Fibroblast of the aortic adventitia (primary cell): ENCODE measurements at regions not wholly inside any gene's neighbourhood (a gene's known extent, or its start where the extent isn't known, plus 50 kb on each side); places are given as distances from the start of the nearest gene placed in this dataset. TPM values are rescaled to one million over a fixed set of nuclear protein-coding genes. Genes with fewer than 3 reads are reported as not detected.

ENCODE experiments used
- DNase-seq: peaks from one replicate; pipeline ENCODE4 v3.0.0-alpha.2; 2010; ENCODE audit warnings: low read depth
- H3K4me3 ChIP-seq: 2 replicates; pipeline ENCODE4 v1.5.1; 2011; ENCODE audit warnings: low read depth, mild to moderate bottlenecking, control low read depth, low read length, moderate library complexity
- small RNA-seq: library from RNA; depleted of rRNA; stranded (forward); fragments of <200 nt; gene quantifications from one replicate; pipeline ENCODE3, GENCODE V24; 2012
- TF ChIP-seq, protein P1 (sequence below): IDR thresholded peaks from 2 replicates; pipeline ENCODE4 v1.5.1; 2011; ENCODE audit warnings: mild to moderate bottlenecking, low read length, control low read depth, inconsistent platforms; ENCODE audit not compliant: insufficient read depth

DNA sequence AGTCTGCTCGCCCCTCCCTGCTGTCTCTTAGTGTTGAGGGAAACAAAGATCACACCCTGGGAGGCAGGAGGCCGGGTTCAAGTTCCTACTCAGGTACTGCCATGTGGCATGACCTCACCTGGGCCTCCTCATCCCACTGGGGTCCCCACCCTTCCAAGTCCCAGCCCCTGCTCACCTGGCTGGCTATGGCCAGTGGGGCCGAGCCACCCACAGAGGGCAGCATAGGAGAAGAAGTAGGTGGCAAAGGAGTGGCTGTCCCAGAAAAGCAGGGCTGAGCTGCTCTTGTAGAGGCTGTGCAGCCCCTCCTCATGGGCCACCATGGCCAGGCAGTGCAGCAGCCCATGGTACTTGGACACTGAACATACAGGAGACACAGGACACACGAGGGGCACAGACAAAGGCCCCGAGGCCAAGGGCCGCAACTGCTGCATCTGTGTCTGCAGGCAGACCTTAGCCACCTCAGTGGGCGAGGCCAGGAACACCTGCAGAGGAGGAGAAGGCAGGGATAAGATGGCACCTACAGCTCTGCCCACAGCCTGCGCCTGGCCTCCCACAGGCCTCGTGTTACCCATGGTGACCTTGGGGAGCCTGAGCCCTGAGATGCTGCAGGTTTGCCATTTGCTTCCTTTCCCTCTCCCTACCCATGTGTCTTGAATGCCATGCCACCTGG lies 50.6 kb upstream of the MPEG1 start:
- H3K4me3 ChIP-seq = no peak overlapping the region
- DNase-seq = no peak
- TF ChIP-seq, protein P1, sequence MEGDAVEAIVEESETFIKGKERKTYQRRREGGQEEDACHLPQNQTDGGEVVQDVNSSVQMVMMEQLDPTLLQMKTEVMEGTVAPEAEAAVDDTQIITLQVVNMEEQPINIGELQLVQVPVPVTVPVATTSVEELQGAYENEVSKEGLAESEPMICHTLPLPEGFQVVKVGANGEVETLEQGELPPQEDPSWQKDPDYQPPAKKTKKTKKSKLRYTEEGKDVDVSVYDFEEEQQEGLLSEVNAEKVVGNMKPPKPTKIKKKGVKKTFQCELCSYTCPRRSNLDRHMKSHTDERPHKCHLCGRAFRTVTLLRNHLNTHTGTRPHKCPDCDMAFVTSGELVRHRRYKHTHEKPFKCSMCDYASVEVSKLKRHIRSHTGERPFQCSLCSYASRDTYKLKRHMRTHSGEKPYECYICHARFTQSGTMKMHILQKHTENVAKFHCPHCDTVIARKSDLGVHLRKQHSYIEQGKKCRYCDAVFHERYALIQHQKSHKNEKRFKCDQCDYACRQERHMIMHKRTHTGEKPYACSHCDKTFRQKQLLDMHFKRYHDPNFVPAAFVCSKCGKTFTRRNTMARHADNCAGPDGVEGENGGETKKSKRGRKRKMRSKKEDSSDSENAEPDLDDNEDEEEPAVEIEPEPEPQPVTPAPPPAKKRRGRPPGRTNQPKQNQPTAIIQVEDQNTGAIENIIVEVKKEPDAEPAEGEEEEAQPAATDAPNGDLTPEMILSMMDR = no peak

Small RNAs in the stretch of these regions (small RNA-seq; reads per million reads assigned to genes)
- gene RN7SL435P = not detected
